ENCODE measurements at regions not wholly inside any gene's neighbourhood (a gene's known extent, or its start where the extent isn't known, plus 50 kb on each side); places are given as distances from the start of the nearest gene placed in this dataset.

GRCh38 chr6:113496166-113496565 is 361.0 kb upstream of the MARCKS start:
- no peak for TF ChIP-seq POLR2A (IDR thresholded peaks at IDR 0.05; ENCODE audit: low read depth, low read length)
- FAIRE-seq (no peak), DNase-seq (ENCODE audit: insufficient read length, low spot score) (no peak)

- DNase-seq (ENCODE audit: insufficient read length, low spot score) (no peak), FAIRE-seq (no peak)
- TF ChIP-seq POLR2A (IDR thresholded peaks at IDR 0.05; ENCODE audit: low read depth, low read length): no peak
Observed at GRCh38 chr6:113500221-113500620, 356.9 kb upstream of the MARCKS start.

GRCh38 chr6:113505084-113505699 is 352.0 kb upstream of the MARCKS start:
- DNase-seq (ENCODE audit: insufficient read length, low spot score): no peak
- no peak for FAIRE-seq
- no peak for TF ChIP-seq POLR2A (IDR thresholded peaks at IDR 0.05; ENCODE audit: low read depth, low read length)

GRCh38 chr6:113508249-113508648 is 348.9 kb upstream of the MARCKS start:
- DNase-seq (ENCODE audit: insufficient read length, low spot score): no peak
- no peak for FAIRE-seq
- no peak for TF ChIP-seq POLR2A (IDR thresholded peaks at IDR 0.05; ENCODE audit: low read depth, low read length)

- DNase-seq (ENCODE audit: insufficient read length, low spot score) (no peak), FAIRE-seq (no peak)
- TF ChIP-seq POLR2A (IDR thresholded peaks at IDR 0.05; ENCODE audit: low read depth, low read length): no peak
Observed at GRCh38 chr6:113511100-113511499, 346.0 kb upstream of the MARCKS start.

- no peak for FAIRE-seq
- TF ChIP-seq POLR2A (IDR thresholded peaks at IDR 0.05; ENCODE audit: low read depth, low read length): no peak
- no peak for DNase-seq (ENCODE audit: insufficient read length, low spot score)
Observed at GRCh38 chr6:113512576-113512975, 344.6 kb upstream of the MARCKS start.

- FAIRE-seq (no peak), DNase-seq (ENCODE audit: insufficient read length, low spot score) (no peak)
- no peak for TF ChIP-seq POLR2A (IDR thresholded peaks at IDR 0.05; ENCODE audit: low read depth, low read length)
Observed at GRCh38 chr6:113513086-113513485, 344.1 kb upstream of the MARCKS start.

GRCh38 chr6:113522376-113522775 is 334.8 kb upstream of the MARCKS start:
- no peak for FAIRE-seq
- no peak for TF ChIP-seq POLR2A (IDR thresholded peaks at IDR 0.05; ENCODE audit: low read depth, low read length)
- DNase-seq (ENCODE audit: insufficient read length, low spot score): no peak

- DNase-seq (ENCODE audit: insufficient read length, low spot score) (no peak), FAIRE-seq (no peak)
- no peak for TF ChIP-seq POLR2A (IDR thresholded peaks at IDR 0.05; ENCODE audit: low read depth, low read length)
Observed at GRCh38 chr6:113524826-113525225, 332.3 kb upstream of the MARCKS start.

GRCh38 chr6:113526553-113526952 is 330.6 kb upstream of the MARCKS start:
- no peak for TF ChIP-seq POLR2A (IDR thresholded peaks at IDR 0.05; ENCODE audit: low read depth, low read length)
- no peak for DNase-seq (ENCODE audit: insufficient read length, low spot score)
- no peak for FAIRE-seq

- FAIRE-seq: no peak
- DNase-seq (ENCODE audit: insufficient read length, low spot score): no peak
- no peak for TF ChIP-seq POLR2A (IDR thresholded peaks at IDR 0.05; ENCODE audit: low read depth, low read length)
Observed at GRCh38 chr6:113526995-113527394, 330.1 kb upstream of the MARCKS start.

GRCh38 chr6:113528111-113528510 is 329.0 kb upstream of the MARCKS start:
- DNase-seq (ENCODE audit: insufficient read length, low spot score): no peak
- no peak for FAIRE-seq
- TF ChIP-seq POLR2A (IDR thresholded peaks at IDR 0.05; ENCODE audit: low read depth, low read length): no peak

- DNase-seq (ENCODE audit: insufficient read length, low spot score) (no peak), FAIRE-seq (no peak)
- no peak for TF ChIP-seq POLR2A (IDR thresholded peaks at IDR 0.05; ENCODE audit: low read depth, low read length)
Observed at GRCh38 chr6:113529196-113529595, 327.9 kb upstream of the MARCKS start.

- TF ChIP-seq POLR2A (IDR thresholded peaks at IDR 0.05; ENCODE audit: low read depth, low read length): no peak
- FAIRE-seq: no peak
- no peak for DNase-seq (ENCODE audit: insufficient read length, low spot score)
Observed at GRCh38 chr6:113529879-113530278, 327.3 kb upstream of the MARCKS start.

GRCh38 chr6:113530769-113531168 is 326.4 kb upstream of the MARCKS start:
- peak; percentile 47 for DNase-seq (ENCODE audit: insufficient read length, low spot score)
- peak; percentile 91 for FAIRE-seq
- no peak for TF ChIP-seq POLR2A (IDR thresholded peaks at IDR 0.05; ENCODE audit: low read depth, low read length)

- FAIRE-seq (no peak), DNase-seq (ENCODE audit: insufficient read length, low spot score) (no peak)
- TF ChIP-seq POLR2A (IDR thresholded peaks at IDR 0.05; ENCODE audit: low read depth, low read length): no peak
Observed at GRCh38 chr6:113539202-113539601, 317.9 kb upstream of the MARCKS start.
